ENCODE measurements at regions not wholly inside any gene's neighbourhood (a gene's known extent, or its start where the extent isn't known, plus 50 kb on each side); places are given as distances from the start of the nearest gene placed in this dataset.

GRCh38 chr12:100718187-100718586 lies 76.4 kb upstream of the ANO4 start:
- Histone ChIP-seq H3K9me3 (replicated peaks) (no peaks in the 10 kb centered on the region), H3K36me3 (no peaks in the 10 kb centered on the region), H3K4me1 (no peaks in the 10 kb centered on the region), H3K27me3 (no peaks in the 10 kb centered on the region), H3K27ac (no peak overlapping the region), H3K4me3 (no peak overlapping the region)
- no peak for DNase-seq

- no peak overlapping the region for H3K27ac ChIP-seq
- no peaks in the 10 kb centered on the region for H3K4me1 ChIP-seq
- DNase-seq, result no peak
- no peaks in the 10 kb centered on the region for H3K27me3 ChIP-seq
- no peaks in the 10 kb centered on the region for H3K9me3 ChIP-seq (replicated peaks)
- no peak overlapping the region for H3K4me3 ChIP-seq
- no peaks in the 10 kb centered on the region for H3K36me3 ChIP-seq
Measured at GRCh38 chr12:100720016-100720654, 74.4 kb upstream of the ANO4 start.

- Histone ChIP-seq H3K4me1 (no peaks in the 10 kb centered on the region), H3K36me3 (no peaks in the 10 kb centered on the region), H3K27me3 (no peaks in the 10 kb centered on the region), H3K4me3 (no peak overlapping the region), H3K9me3 (replicated peaks) (no peaks in the 10 kb centered on the region), H3K27ac (no peak overlapping the region)
- DNase-seq, result peak in 1 of 2 experiments; percentile 6
Measured at GRCh38 chr12:100721169-100721568, 73.4 kb upstream of the ANO4 start.

DNA sequence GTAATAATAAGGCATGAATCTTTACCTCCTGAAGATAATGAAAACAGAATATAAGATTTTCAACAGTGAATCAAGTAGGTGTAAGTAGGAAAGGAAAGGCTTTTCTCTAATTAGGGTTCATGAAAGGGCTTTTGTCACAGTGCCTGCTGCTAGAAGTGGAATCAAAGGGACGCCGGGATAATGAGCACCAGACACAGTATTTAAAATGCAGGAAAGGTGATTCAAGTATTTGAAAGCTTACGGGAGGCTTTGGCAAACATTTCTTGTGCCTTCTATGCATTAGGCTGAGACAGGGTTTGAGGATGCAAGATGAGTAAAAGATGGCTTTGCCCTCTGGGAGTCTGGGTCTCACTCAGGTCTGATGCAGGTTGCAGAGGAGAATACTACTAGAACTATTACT lies 70.5 kb upstream of the ANO4 start:
- H3K4me3 ChIP-seq, result no peak overlapping the region
- no peaks in the 10 kb centered on the region for H3K9me3 ChIP-seq (replicated peaks)
- H3K27ac ChIP-seq, result no peak overlapping the region
- H3K4me1 ChIP-seq, result no peaks in the 10 kb centered on the region
- no peak for DNase-seq
- H3K36me3 ChIP-seq, result no peaks in the 10 kb centered on the region
- no peaks in the 10 kb centered on the region; the same call in 1 of the 2 replicates for H3K27me3 ChIP-seq

DNA sequence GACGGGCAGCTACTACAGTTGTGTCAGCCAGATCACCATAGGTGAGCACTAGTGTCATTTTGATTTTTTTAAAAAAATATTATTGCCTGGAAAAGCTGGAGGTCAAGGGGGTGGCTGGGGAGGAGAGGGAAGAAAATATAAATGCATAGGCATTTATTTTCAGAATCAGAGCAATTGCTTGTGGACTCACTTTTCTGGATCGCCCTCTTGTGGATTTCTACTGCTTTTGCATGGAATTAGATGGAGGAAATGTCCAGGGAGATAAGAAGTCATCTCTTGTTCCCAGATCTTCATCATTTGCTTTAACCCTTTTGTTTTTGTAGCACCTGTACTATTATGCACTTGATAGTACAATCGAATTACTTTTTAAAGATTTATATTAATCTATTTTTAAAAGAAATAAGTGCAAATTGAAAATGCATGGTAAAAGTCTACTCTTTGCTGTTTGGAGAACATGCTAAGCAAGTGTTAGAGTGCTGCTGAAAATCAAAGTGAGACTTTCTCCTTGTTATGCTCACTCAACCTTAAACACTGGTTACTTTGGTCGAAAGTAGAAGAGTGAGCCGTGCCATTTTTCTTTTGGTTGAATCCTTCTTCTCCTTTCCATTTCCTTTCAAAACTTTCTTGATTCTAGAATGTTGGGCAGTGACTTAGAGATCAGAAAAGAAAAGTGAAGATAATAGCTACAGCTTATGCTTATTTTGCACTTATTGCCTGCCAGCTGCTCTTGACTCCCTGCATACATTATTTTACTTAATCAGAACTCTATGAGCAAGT lies 60.6 kb upstream of the ANO4 start:
- H3K27me3 ChIP-seq, result no peaks in the 10 kb centered on the region
- H3K36me3 ChIP-seq, result no peaks in the 10 kb centered on the region
- peak in 1 of 2 experiments; percentile 19 for DNase-seq
- H3K4me3 ChIP-seq, result no peak overlapping the region
- no peak overlapping the region for H3K27ac ChIP-seq
- no peaks in the 10 kb centered on the region for H3K4me1 ChIP-seq
- no peaks in the 10 kb centered on the region for H3K9me3 ChIP-seq (replicated peaks)

GRCh38 chr12:100737168-100737567 lies 57.4 kb upstream of the ANO4 start:
- no peak for DNase-seq
- Histone ChIP-seq H3K9me3 (replicated peaks) (no peaks in the 10 kb centered on the region), H3K36me3 (no peaks in the 10 kb centered on the region), H3K4me1 (no peaks in the 10 kb centered on the region), H3K27me3 (no peaks in the 10 kb centered on the region), H3K4me3 (no peak overlapping the region), H3K27ac (no peak overlapping the region)

GRCh38 chr12:100738086-100738485 lies 56.5 kb upstream of the ANO4 start:
- Histone ChIP-seq H3K27ac (no peak overlapping the region), H3K36me3 (no peaks in the 10 kb centered on the region), H3K4me3 (no peak overlapping the region), H3K9me3 (replicated peaks) (no peaks in the 10 kb centered on the region), H3K27me3 (no peaks in the 10 kb centered on the region), H3K4me1 (no peaks in the 10 kb centered on the region)
- no peak for DNase-seq

- Histone ChIP-seq H3K27me3 (no peaks in the 10 kb centered on the region), H3K27ac (no peak overlapping the region), H3K4me1 (no peaks in the 10 kb centered on the region), H3K36me3 (no peaks in the 10 kb centered on the region), H3K9me3 (replicated peaks) (no peaks in the 10 kb centered on the region), H3K4me3 (no peak overlapping the region)
- DNase-seq, result peak in 1 of 2 experiments; percentile 47
Measured at GRCh38 chr12:100741084-100741711, 53.4 kb upstream of the ANO4 start.

DNA sequence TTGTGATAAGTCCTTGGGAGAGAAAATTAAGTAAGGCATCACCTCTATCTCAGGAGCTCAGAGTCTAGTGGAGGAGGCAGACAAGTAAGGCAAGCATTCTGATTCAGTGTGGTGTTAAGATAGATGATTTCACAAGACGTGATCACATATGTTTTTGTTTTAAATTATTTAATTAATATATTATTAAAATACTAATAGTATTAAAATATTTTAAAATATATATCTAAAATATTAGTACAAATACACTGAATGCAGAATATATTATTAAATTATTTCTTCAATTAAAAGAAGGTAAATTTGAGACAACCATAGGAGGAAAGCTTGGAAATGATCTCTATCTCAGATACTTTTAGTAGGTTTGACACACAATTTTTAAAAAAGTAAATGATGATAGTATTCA lies 51.5 kb upstream of the ANO4 start:
- no peak for DNase-seq
- no peak overlapping the region for H3K27ac ChIP-seq
- H3K4me1 ChIP-seq, result no peaks in the 10 kb centered on the region
- no peaks in the 10 kb centered on the region for H3K27me3 ChIP-seq
- H3K9me3 ChIP-seq (replicated peaks), result no peaks in the 10 kb centered on the region
- H3K4me3 ChIP-seq, result no peak overlapping the region
- H3K36me3 ChIP-seq, result no peaks in the 10 kb centered on the region
